ENCODE measurements at regions not wholly inside any gene's neighbourhood (a gene's known extent, or its start where the extent isn't known, plus 50 kb on each side); places are given as distances from the start of the nearest gene placed in this dataset.
A peak's percentile ranks its signal among the peaks of the same experiment; 100 is the strongest.
"Not testable (repeated sequence)": the region's sequence is repeated elsewhere in the genome, so short reads cannot be mapped to it uniquely, and the experiment has no call there.

DNA sequence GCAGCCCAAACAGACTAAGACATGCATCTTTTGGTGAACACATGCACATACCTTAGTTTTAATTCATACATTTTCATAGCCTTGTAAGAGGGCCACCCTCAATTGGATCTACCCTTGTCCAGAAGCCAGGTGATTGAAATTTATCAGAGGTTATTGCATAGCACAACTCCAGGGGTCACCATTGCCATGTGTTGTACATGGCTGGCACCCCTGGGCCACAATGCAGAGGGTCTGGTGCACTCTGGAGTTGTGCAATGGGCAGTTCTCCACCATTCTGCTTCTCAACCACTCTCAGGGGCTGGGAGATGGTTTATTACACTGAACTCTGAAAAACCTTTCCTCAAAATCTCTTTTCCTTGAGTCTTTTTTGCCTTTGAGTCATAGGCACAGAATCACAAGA is 184.4 kb upstream of the CXorf66 start:
- no peaks in the 10 kb centered on the region for H3K9me3 ChIP-seq (ENCODE audit: control insufficient read depth, insufficient read depth, low read length)
- DNase-seq (ENCODE audit: low read depth in 4 of 6, low spot score in 6 of 6): no peak
- H3K4me1 ChIP-seq (ENCODE audit: control insufficient read depth, insufficient read depth, low read length): no peaks in the 10 kb centered on the region
- no peak overlapping the region for H3K4me3 ChIP-seq (ENCODE audit: low read depth, low read length)
- H3K36me3 ChIP-seq (ENCODE audit: control insufficient read depth, insufficient read depth, low read length): no peaks in the 10 kb centered on the region
- H3K27me3 ChIP-seq (ENCODE audit: control insufficient read depth, insufficient read depth, low read length): no peaks in the 10 kb centered on the region
- no peak overlapping the region for H3K27ac ChIP-seq (ENCODE audit: low read depth, low read length)

DNA sequence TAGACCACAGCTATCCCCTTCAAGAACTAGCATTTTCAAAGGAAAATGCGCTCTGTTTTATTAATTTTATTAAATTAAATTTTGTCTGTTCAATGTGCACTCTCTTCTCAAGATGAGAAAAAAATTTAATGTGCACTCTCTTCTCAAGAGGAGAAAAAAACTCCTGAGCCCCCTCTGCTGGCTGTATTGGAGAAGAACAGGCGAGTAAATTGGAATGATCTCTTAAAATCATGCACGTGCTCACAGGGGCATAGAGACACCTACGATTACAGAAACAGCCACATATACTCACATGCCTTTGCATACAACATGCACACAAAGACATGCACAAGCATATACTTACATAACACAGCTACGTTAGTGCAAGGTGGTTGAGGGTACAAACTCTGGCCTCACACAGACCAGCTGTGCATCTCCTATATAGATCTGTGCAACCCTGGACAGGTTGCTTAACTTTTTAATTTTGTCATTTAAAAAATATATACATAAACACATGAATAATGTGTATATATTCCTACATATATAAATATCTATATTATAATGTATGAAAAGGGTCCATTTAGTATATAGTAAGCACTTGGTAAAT is 176.2 kb upstream of the CXorf66 start:
- no peaks in the 10 kb centered on the region for H3K36me3 ChIP-seq (ENCODE audit: control insufficient read depth, insufficient read depth, low read length)
- no peaks in the 10 kb centered on the region for H3K9me3 ChIP-seq (ENCODE audit: control insufficient read depth, insufficient read depth, low read length)
- H3K4me3 ChIP-seq (ENCODE audit: low read depth, low read length): no peak overlapping the region
- peaks cover 2% of the 10 kb centered on the region for H3K27me3 ChIP-seq (ENCODE audit: control insufficient read depth, insufficient read depth, low read length)
- no CpG with 5 or more reads among the region's 5 CpGs for WGBS (ENCODE audit: insufficient coverage)
- H3K4me1 ChIP-seq (ENCODE audit: control insufficient read depth, insufficient read depth, low read length): no peaks in the 10 kb centered on the region
- peak in 5 of 6 donors; percentile 18 to 83 (median 53) for DNase-seq (ENCODE audit: low read depth in 4 of 6, low spot score in 6 of 6)
- H3K27ac ChIP-seq (ENCODE audit: low read depth, low read length): no peak overlapping the region

DNA sequence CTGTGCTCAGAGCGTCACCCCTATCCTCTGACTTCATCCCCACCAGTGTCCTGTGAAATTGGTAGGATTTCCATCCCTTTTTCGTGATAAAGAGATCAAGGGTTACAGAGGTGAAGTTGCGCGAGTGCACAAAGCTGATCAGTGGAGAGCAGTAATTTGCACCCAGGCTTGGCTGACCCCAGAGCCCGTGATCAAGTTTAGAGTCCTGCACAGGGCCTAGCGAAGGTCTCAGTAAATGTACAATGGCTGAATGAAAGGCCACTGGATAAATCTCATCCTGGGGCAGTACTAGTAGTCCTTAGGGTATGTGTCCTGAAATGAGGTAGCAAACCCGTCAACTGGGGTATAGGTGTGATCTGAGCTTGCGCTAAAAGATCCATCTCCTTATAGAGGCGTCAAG is 173.2 kb upstream of the CXorf66 start:
- H3K27ac ChIP-seq (ENCODE audit: low read depth, low read length); H3K4me3 ChIP-seq (ENCODE audit: low read depth, low read length); DNase-seq (ENCODE audit: low read depth in 4 of 6, low spot score in 6 of 6); H3K27me3 ChIP-seq (ENCODE audit: control insufficient read depth, insufficient read depth, low read length); H3K36me3 ChIP-seq (ENCODE audit: control insufficient read depth, insufficient read depth, low read length); H3K4me1 ChIP-seq (ENCODE audit: control insufficient read depth, insufficient read depth, low read length); H3K9me3 ChIP-seq (ENCODE audit: control insufficient read depth, insufficient read depth, low read length): not testable (repeated sequence)
- 83% methylated on average over 6 of the region's 9 CpGs for WGBS (ENCODE audit: insufficient coverage)

DNA sequence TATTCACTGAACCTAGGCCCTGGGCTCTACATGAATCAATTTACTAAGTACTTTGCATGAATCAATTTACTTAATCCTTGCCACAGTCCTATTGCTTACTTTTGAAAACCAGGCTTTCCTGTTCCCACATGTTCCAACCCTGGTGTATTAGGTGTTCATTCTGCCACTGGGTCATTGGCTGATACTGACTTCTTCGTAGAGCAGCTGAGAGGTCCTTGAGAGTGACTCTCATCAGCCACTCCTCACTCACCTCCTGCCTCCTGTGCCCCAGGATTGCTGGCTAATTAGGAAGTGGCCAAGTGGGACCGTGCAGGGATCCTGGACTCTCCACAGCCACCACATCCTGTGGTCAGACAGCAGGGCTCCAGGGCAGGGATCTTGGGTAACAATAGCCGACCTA is 172.7 kb upstream of the CXorf66 start:
- H3K4me3 ChIP-seq (ENCODE audit: low read depth, low read length); H3K9me3 ChIP-seq (ENCODE audit: control insufficient read depth, insufficient read depth, low read length); H3K4me1 ChIP-seq (ENCODE audit: control insufficient read depth, insufficient read depth, low read length); H3K36me3 ChIP-seq (ENCODE audit: control insufficient read depth, insufficient read depth, low read length); DNase-seq (ENCODE audit: low read depth in 4 of 6, low spot score in 6 of 6); H3K27me3 ChIP-seq (ENCODE audit: control insufficient read depth, insufficient read depth, low read length); H3K27ac ChIP-seq (ENCODE audit: low read depth, low read length): not testable (repeated sequence)
- no CpG with 5 or more reads among the region's 3 CpGs for WGBS (ENCODE audit: insufficient coverage)

DNA sequence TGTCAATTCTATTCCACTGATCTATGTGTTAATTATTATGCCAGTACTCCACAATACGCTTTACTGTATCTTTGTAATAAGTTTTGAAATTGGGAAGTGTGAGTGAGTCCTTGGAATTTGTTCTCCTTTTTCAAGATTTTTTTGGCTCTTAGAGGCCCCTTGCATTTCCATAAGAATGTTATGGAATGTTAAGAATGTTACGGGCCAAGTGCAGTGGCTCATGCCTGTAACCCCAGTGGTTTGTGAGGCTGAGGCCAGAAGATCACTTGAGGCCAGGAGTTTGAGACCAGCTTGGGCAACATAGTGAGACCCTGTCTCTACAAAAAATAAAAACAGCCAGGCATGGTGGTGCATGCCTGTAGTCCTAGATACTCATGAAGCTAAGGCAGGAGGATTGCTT is 167.6 kb upstream of the CXorf66 start:
- no peaks in the 10 kb centered on the region for H3K9me3 ChIP-seq (ENCODE audit: control insufficient read depth, insufficient read depth, low read length)
- no peak overlapping the region for H3K4me3 ChIP-seq (ENCODE audit: low read depth, low read length)
- H3K27me3 ChIP-seq (ENCODE audit: control insufficient read depth, insufficient read depth, low read length): no peaks in the 10 kb centered on the region
- no peaks in the 10 kb centered on the region for H3K36me3 ChIP-seq (ENCODE audit: control insufficient read depth, insufficient read depth, low read length)
- H3K27ac ChIP-seq (ENCODE audit: low read depth, low read length): no peak overlapping the region
- 80% methylated on average over 1 of the region's 2 CpGs for WGBS (ENCODE audit: insufficient coverage)
- H3K4me1 ChIP-seq (ENCODE audit: control insufficient read depth, insufficient read depth, low read length): no peaks in the 10 kb centered on the region
- no peak for DNase-seq (ENCODE audit: low read depth in 4 of 6, low spot score in 6 of 6)

DNA sequence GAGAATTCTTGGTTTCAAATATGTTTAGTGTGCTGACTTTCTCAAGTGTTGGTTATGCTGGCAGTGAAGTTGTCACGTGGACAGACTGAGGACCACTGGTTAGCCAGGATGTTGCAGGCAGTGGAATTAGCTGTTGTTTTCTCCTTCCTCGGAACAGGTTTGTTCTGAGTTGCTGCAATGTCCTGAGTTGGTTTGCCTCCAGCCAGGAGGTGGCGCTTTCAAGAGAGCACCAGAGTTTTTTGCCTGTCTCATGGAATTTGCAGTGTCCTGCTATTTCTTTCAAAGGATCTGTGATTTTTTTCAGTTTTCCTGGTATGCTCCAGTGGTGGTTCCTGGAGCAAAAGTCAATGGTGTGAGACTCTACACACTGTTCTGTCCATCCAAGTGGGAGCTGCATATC is 158.1 kb upstream of the CXorf66 start:
- Histone ChIP-seq H3K27ac (ENCODE audit: low read depth, low read length) (no peak overlapping the region), H3K4me1 (ENCODE audit: control insufficient read depth, insufficient read depth, low read length) (no peaks in the 10 kb centered on the region), H3K4me3 (ENCODE audit: low read depth, low read length) (no peak overlapping the region), H3K36me3 (ENCODE audit: control insufficient read depth, insufficient read depth, low read length) (no peaks in the 10 kb centered on the region), H3K9me3 (ENCODE audit: control insufficient read depth, insufficient read depth, low read length) (peaks cover 3% of the 10 kb centered on the region), H3K27me3 (ENCODE audit: control insufficient read depth, insufficient read depth, low read length) (no peaks in the 10 kb centered on the region)
- no peak for DNase-seq (ENCODE audit: low read depth in 4 of 6, low spot score in 6 of 6)
- 32% methylated on average over 3 of the region's 3 CpGs for WGBS (ENCODE audit: insufficient coverage)

DNA sequence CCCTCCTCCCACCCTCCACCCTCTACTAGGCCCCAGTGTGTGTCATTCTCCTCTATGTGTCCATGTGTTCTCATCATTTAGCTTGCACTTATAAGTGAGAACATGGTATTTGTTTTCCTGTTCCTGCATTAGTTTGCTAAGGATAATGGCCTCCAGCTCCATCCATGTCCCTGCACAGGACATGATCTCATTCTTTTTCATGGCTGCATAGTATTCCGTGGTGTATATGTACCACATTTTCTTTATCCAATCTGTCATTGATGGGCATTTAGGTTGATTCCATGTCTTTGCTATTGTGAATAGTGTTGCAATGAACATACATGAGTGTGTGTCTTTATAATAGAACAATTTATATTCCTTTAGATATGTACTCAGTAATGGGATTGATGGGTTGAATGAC is 148.7 kb upstream of the CXorf66 start:
- H3K9me3 ChIP-seq (ENCODE audit: control insufficient read depth, insufficient read depth, low read length); H3K4me1 ChIP-seq (ENCODE audit: control insufficient read depth, insufficient read depth, low read length); H3K27ac ChIP-seq (ENCODE audit: low read depth, low read length); H3K4me3 ChIP-seq (ENCODE audit: low read depth, low read length); DNase-seq (ENCODE audit: low read depth in 4 of 6, low spot score in 6 of 6); H3K36me3 ChIP-seq (ENCODE audit: control insufficient read depth, insufficient read depth, low read length); H3K27me3 ChIP-seq (ENCODE audit: control insufficient read depth, insufficient read depth, low read length): not testable (repeated sequence)
- no CpG with 5 or more reads among the region's 1 CpG for WGBS (ENCODE audit: insufficient coverage)

DNA sequence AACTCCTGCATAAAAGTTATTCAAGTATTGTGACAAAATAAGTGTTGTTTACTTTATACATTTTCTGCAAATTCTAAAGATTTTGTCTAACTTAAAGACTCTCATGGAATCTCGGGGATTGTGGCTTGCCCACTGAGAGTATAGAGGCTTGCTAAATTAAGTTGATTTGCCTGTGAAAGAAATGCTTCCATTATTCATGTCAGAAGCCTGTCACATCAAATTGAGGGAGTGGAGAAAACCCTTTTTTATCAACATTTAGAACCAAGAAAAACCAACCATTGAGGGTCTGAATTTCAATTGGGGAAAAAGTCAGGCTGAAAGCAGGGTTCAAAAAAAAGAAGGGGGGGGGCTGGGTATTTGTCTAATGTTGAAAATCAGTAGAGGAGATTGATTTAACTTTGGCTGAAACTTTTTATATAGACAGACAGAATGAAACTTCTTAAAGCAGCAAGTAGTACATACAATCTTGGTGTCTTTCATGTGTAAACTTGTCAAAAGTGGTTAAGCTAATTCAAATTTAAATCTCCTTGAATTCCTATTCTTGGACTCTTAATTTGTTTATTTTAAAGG is 144.8 kb upstream of the CXorf66 start:
- DNase-seq (ENCODE audit: low read depth in 4 of 6, low spot score in 6 of 6): no peak
- Histone ChIP-seq H3K4me1 (ENCODE audit: control insufficient read depth, insufficient read depth, low read length) (no peaks in the 10 kb centered on the region), H3K27me3 (ENCODE audit: control insufficient read depth, insufficient read depth, low read length) (no peaks in the 10 kb centered on the region), H3K36me3 (ENCODE audit: control insufficient read depth, insufficient read depth, low read length) (no peaks in the 10 kb centered on the region), H3K9me3 (ENCODE audit: control insufficient read depth, insufficient read depth, low read length) (no peaks in the 10 kb centered on the region), H3K4me3 (ENCODE audit: low read depth, low read length) (no peak overlapping the region), H3K27ac (ENCODE audit: low read depth, low read length) (no peak overlapping the region)
- no CpG with 5 or more reads among the region's 1 CpG for WGBS (ENCODE audit: insufficient coverage)

DNA sequence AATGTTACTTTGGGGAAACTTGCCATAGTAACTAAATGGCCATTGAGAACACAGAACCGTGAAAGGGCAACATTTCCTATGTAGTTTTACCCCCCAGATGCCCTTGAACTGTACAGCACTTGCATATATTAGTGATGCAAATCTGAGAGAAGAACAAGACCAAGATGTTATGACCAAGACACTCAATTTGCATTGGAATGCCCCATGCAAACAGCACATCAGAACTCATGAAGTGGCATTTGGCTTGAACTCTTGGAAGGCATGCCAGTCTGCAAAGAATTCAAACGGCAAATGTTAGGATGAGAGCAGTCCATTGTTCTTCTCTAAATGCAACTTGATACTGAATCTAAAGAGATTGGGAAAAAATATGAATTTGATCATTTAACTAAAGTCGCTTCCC is 139.4 kb upstream of the CXorf66 start:
- H3K27me3 ChIP-seq (ENCODE audit: control insufficient read depth, insufficient read depth, low read length): no peaks in the 10 kb centered on the region
- H3K9me3 ChIP-seq (ENCODE audit: control insufficient read depth, insufficient read depth, low read length): no peaks in the 10 kb centered on the region
- no peak overlapping the region for H3K4me3 ChIP-seq (ENCODE audit: low read depth, low read length)
- no peak overlapping the region for H3K27ac ChIP-seq (ENCODE audit: low read depth, low read length)
- no CpG with 5 or more reads among the region's 3 CpGs for WGBS (ENCODE audit: insufficient coverage)
- no peak for DNase-seq (ENCODE audit: low read depth in 4 of 6, low spot score in 6 of 6)
- H3K36me3 ChIP-seq (ENCODE audit: control insufficient read depth, insufficient read depth, low read length): no peaks in the 10 kb centered on the region
- H3K4me1 ChIP-seq (ENCODE audit: control insufficient read depth, insufficient read depth, low read length): no peaks in the 10 kb centered on the region

DNA sequence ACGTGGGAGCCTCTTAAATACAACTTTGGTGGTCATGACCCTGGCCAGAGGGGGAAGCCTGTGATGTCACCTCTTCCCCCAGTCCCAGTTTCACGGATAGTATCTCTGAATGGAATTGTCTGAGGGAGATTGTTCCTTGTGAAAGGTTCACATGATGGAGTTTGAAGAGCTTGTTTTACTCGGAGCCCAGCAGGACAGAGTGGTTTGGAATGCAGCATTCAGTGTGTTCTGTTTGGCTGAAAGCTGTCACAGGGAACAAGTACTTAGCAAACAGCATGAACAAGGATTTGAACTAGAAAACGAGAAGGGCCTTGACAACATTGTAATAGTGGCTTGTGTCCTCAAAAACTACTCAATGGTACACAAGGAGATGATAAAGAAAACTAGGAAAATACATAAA is 133.9 kb upstream of the CXorf66 start:
- 22% methylated on average over 3 of the region's 4 CpGs for WGBS (ENCODE audit: insufficient coverage)

More for the DNA sequence above, 133.9 kb upstream of the CXorf66 start:
- Histone ChIP-seq H3K27me3 (ENCODE audit: control insufficient read depth, insufficient read depth, low read length) (no peaks in the 10 kb centered on the region), H3K4me3 (ENCODE audit: low read depth, low read length) (no peak overlapping the region), H3K9me3 (ENCODE audit: control insufficient read depth, insufficient read depth, low read length) (no peaks in the 10 kb centered on the region), H3K36me3 (ENCODE audit: control insufficient read depth, insufficient read depth, low read length) (no peaks in the 10 kb centered on the region), H3K4me1 (ENCODE audit: control insufficient read depth, insufficient read depth, low read length) (no peaks in the 10 kb centered on the region), H3K27ac (ENCODE audit: low read depth, low read length) (no peak overlapping the region)
- no peak for DNase-seq (ENCODE audit: low read depth in 4 of 6, low spot score in 6 of 6)

All from spinal cord (tissue), 9 donors.